CD14-positive monocyte (primary cell): ENCODE measurements at regions not wholly inside any gene's neighbourhood (a gene's known extent, or its start where the extent isn't known, plus 50 kb on each side); places are given as distances from the start of the nearest gene placed in this dataset.

ENCODE experiments used
- DNase-seq, 3 donors: peaks; one replicate each; pipeline ENCODE4 v3.0.0-alpha.2; 2011 to 2022
- H2AFZ ChIP-seq: 2 replicates; pipeline ENCODE4 v1.6.0; 2012; ENCODE audit warnings: mild to moderate bottlenecking, low read depth, low read length, inconsistent platforms; ENCODE audit not compliant: insufficient read depth, poor library complexity, severe bottlenecking
- H3K27ac ChIP-seq, 2 donors: 1 replicate in 1 of 2; 2 replicates in 1 of 2; pipeline ENCODE4 v1.5.1; 2012 to 2013; ENCODE audit warnings: low read length in 2 of 2, control low read depth in 1 of 2, inconsistent platforms in 1 of 2, low read depth in 1 of 2, mild to moderate bottlenecking in 1 of 2
- H3K27me3 ChIP-seq, 2 donors: one replicate each; pipeline versions ENCODE4 v1.6.0 to v1.6.1; 2011 to 2013; ENCODE audit warnings: low read length in 2 of 2; ENCODE audit not compliant: control insufficient read depth in 2 of 2, insufficient read depth in 2 of 2
- H3K36me3 ChIP-seq, 2 donors: replicated peaks in 1 of 2; 1 replicate in 1 of 2; 2 replicates in 1 of 2; pipeline versions ENCODE4 v1.5.1 to v1.6.1; 2012 to 2013; ENCODE audit warnings: low read length in 2 of 2, control low read depth in 1 of 2, inconsistent platforms in 1 of 2, mild to moderate bottlenecking in 1 of 2; ENCODE audit not compliant: insufficient read depth in 2 of 2, control insufficient read depth in 1 of 2
- H3K4me1 ChIP-seq, 2 donors: 1 replicate in 1 of 2; 2 replicates in 1 of 2; pipeline versions ENCODE4 v1.5.1 to v1.6.1; 2012 to 2013; ENCODE audit warnings: low read length in 2 of 2, control low read depth in 1 of 2, inconsistent platforms in 1 of 2, mild to moderate bottlenecking in 1 of 2, moderate library complexity in 1 of 2; ENCODE audit not compliant: insufficient read depth in 2 of 2, control insufficient read depth in 1 of 2
- H3K4me2 ChIP-seq: replicated peaks from 2 replicates; pipeline ENCODE3; 2012; ENCODE audit warnings: low read length, moderate library complexity, mild to moderate bottlenecking; ENCODE audit not compliant: poor library complexity, severe bottlenecking; ENCODE audit errors: extremely low read depth
- H3K4me3 ChIP-seq, 3 experiments: fragments of 200-600 bp in 1 of 3; sonication (generic) in 1 of 3; replicated peaks in 1 of 3; 1 replicate in 2 of 3; 2 replicates in 1 of 3; pipeline ENCODE4 v1.5.1; 2011 to 2013; ENCODE audit warnings: low read length in 3 of 3, mild to moderate bottlenecking in 3 of 3, control low read depth in 2 of 3, low read depth in 2 of 3, inconsistent platforms in 1 of 3, moderate library complexity in 1 of 3
- H3K79me2 ChIP-seq: 2 replicates; pipeline ENCODE4 v1.6.0; 2012; ENCODE audit warnings: mild to moderate bottlenecking, control low read depth, inconsistent platforms, low read length, moderate library complexity; ENCODE audit not compliant: insufficient read depth
- H3K9ac ChIP-seq: 2 replicates; pipeline ENCODE4 v1.6.0; 2017; ENCODE audit warnings: low read length, mild to moderate bottlenecking; ENCODE audit not compliant: insufficient read depth, poor library complexity, severe bottlenecking
- H3K9me3 ChIP-seq, 2 donors: replicated peaks in 1 of 2; 1 replicate in 1 of 2; 2 replicates in 1 of 2; pipeline versions ENCODE4 v1.5.1 to v1.6.1; 2012 to 2013; ENCODE audit warnings: low read length in 2 of 2, control low read depth in 1 of 2; ENCODE audit not compliant: control insufficient read depth in 1 of 2, insufficient read depth in 1 of 2
- H4K20me1 ChIP-seq: 2 replicates; pipeline ENCODE4 v1.6.0; 2012; ENCODE audit warnings: mild to moderate bottlenecking, low read length, control low read depth, moderate library complexity; ENCODE audit not compliant: insufficient read depth
- H3K27ac Mint-ChIP-seq, 7 donors: one replicate each; pipeline ENCODE4 v1.8.0; 2020; ENCODE audit warnings: mild to moderate bottlenecking in 7 of 7, mixed read lengths in 7 of 7, moderate library complexity in 6 of 7, inconsistent platforms in 2 of 7
- H3K27me3 Mint-ChIP-seq, 3 donors: one replicate each; pipeline ENCODE4 v1.8.0; 2021 to 2022; ENCODE audit warnings: low read depth in 3 of 3, mild to moderate bottlenecking in 3 of 3, mixed read lengths in 3 of 3, moderate library complexity in 3 of 3, inconsistent platforms in 1 of 3
- H3K36me3 Mint-ChIP-seq, 2 donors: one replicate each; pipeline ENCODE4 v1.8.0; 2020; ENCODE audit warnings: mixed read lengths in 2 of 2, inconsistent platforms in 1 of 2, mild to moderate bottlenecking in 1 of 2
- H3K4me1 Mint-ChIP-seq: one replicate; pipeline ENCODE4 v1.8.0; 2020; ENCODE audit warnings: mild to moderate bottlenecking, mixed read lengths
- H3K4me3 Mint-ChIP-seq, 2 donors: one replicate each; pipeline ENCODE4 v1.8.0; 2020; ENCODE audit warnings: mild to moderate bottlenecking in 2 of 2, mixed read lengths in 2 of 2, moderate library complexity in 1 of 2
- H3K9me3 Mint-ChIP-seq, 7 donors: one replicate each; pipeline ENCODE4 v1.8.0; 2020 to 2022; ENCODE audit warnings: mixed read lengths in 7 of 7, mild to moderate bottlenecking in 6 of 7, moderate library complexity in 6 of 7, inconsistent platforms in 2 of 7
- WGBS: methylation state at CpG from one replicate; pipeline ENCODE4 v1.1.5; 2013; ENCODE audit warnings: missing lambda C conversion rate; ENCODE audit not compliant: insufficient coverage; 5-methylcytosine and 5-hydroxymethylcytosine counted together
- intact Hi-C, 2 donors: fragments of 100-400 bp; cut with micrococcal nuclease; formaldehyde crosslinking; loops; one replicate each; pipeline versions ENCODE4 v1.15.0 to v1.15.1; 2023
- TF ChIP-seq, protein P1 (sequence below): fragments of 200-600 bp; IDR thresholded peaks from one replicate; pipeline ENCODE4 v1.8.0; 2022; ENCODE audit warnings: antibody characterized with exemption, mild to moderate bottlenecking

DNA sequence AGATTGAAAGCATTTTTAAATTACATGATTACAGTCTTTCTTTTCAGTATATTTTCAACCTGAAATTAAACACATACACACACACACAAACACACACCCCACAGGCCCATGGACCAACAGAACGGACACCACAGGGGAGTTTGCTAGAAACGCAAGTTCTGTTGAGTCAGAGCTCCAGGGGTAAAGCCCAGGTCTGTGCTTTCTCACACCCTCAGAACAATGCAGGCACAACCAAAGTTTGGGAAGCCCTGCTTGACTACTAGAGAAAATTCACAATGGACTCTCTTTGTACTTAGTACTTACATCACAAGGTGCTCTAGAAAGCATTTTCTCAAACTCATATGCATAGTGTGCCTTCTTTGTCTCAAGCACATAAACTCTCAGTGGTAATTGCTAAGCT lies 704.0 kb upstream of the IGFBP3 start:
- H3K79me2 ChIP-seq, result no peaks in the 10 kb centered on the region
- H3K4me3 ChIP-seq, result no peak overlapping the region
- TF ChIP-seq, protein P1, sequence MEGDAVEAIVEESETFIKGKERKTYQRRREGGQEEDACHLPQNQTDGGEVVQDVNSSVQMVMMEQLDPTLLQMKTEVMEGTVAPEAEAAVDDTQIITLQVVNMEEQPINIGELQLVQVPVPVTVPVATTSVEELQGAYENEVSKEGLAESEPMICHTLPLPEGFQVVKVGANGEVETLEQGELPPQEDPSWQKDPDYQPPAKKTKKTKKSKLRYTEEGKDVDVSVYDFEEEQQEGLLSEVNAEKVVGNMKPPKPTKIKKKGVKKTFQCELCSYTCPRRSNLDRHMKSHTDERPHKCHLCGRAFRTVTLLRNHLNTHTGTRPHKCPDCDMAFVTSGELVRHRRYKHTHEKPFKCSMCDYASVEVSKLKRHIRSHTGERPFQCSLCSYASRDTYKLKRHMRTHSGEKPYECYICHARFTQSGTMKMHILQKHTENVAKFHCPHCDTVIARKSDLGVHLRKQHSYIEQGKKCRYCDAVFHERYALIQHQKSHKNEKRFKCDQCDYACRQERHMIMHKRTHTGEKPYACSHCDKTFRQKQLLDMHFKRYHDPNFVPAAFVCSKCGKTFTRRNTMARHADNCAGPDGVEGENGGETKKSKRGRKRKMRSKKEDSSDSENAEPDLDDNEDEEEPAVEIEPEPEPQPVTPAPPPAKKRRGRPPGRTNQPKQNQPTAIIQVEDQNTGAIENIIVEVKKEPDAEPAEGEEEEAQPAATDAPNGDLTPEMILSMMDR, result no peak
- Mint-ChIP-seq H3K4me1 (no peaks in the 10 kb centered on the region), H3K27ac (no peak overlapping the region), H3K27me3 (no peaks in the 10 kb centered on the region), H3K36me3 (no peaks in the 10 kb centered on the region), H3K4me3 (no peak overlapping the region), H3K9me3 (peaks cover 0 to 9% (median 5%) of the 10 kb centered on the region in 7 donors)
- no peak for DNase-seq
- H3K36me3 ChIP-seq, result no peaks in the 10 kb centered on the region
- no peaks in the 10 kb centered on the region for H4K20me1 ChIP-seq
- WGBS, result 61% methylated on average over 2 of the region's 2 CpGs
- intact Hi-C loops, result no loop called here
- no peak overlapping the region for H3K27ac ChIP-seq
- H3K27me3 ChIP-seq, result no peaks in the 10 kb centered on the region
- H3K9ac ChIP-seq, result no peak overlapping the region
- no peaks in the 10 kb centered on the region for H3K4me1 ChIP-seq
- H3K9me3 ChIP-seq, result peaks cover 9 to 10% of the 10 kb centered on the region in 2 donors
- H3K4me2 ChIP-seq, result no peak overlapping the region
- no peak overlapping the region for H2AFZ ChIP-seq

DNA sequence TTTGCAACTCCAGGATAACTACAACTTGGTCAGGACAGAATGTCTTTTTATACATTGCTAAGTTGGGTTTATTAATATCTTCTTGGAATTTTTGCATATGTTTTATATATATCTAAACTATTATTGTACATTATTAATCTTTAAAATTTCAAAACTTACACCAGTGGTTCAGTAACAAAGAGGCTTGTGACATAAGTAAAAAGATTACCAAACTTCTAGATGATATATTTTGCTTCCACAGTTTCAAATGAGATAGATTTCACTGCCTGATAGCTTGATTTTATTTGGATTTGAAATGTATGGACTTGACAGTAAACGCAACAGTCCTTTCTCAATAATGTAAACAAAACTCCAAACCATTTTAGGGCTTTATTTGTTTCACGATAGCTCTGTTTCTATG lies 701.2 kb upstream of the IGFBP3 start:
- H3K4me3 ChIP-seq, result no peak overlapping the region
- H3K27me3 Mint-ChIP-seq, result no peaks in the 10 kb centered on the region
- no peak overlapping the region for H3K9ac ChIP-seq
- H3K27ac Mint-ChIP-seq, result no peak overlapping the region
- no peak overlapping the region for H3K4me3 Mint-ChIP-seq
- no peaks in the 10 kb centered on the region for H4K20me1 ChIP-seq
- H3K9me3 ChIP-seq, result peaks cover 2 to 9% of the 10 kb centered on the region in 2 donors
- WGBS, result no CpG with 5 or more reads among the region's 2 CpGs
- intact Hi-C loops, result no loop called here
- H3K27me3 ChIP-seq, result no peaks in the 10 kb centered on the region
- H3K36me3 ChIP-seq, result no peaks in the 10 kb centered on the region
- H3K79me2 ChIP-seq, result no peaks in the 10 kb centered on the region
- no peaks in the 10 kb centered on the region for H3K4me1 ChIP-seq
- TF ChIP-seq, protein P1, result no peak
- H3K27ac ChIP-seq, result no peak overlapping the region
- no peak overlapping the region for H3K4me2 ChIP-seq
- no peaks in the 10 kb centered on the region for H3K4me1 Mint-ChIP-seq
- H3K9me3 Mint-ChIP-seq, result peaks cover 0 to 6% (median 2%) of the 10 kb centered on the region in 7 donors
- no peak for DNase-seq
- H2AFZ ChIP-seq, result no peak overlapping the region
- no peaks in the 10 kb centered on the region for H3K36me3 Mint-ChIP-seq
